ENCODE measurements at regions not wholly inside any gene's neighbourhood (a gene's known extent, or its start where the extent isn't known, plus 50 kb on each side); places are given as distances from the start of the nearest gene placed in this dataset.
"Not testable (repeated sequence)": the region's sequence is repeated elsewhere in the genome, so short reads cannot be mapped to it uniquely, and the experiment has no call there.

DNA sequence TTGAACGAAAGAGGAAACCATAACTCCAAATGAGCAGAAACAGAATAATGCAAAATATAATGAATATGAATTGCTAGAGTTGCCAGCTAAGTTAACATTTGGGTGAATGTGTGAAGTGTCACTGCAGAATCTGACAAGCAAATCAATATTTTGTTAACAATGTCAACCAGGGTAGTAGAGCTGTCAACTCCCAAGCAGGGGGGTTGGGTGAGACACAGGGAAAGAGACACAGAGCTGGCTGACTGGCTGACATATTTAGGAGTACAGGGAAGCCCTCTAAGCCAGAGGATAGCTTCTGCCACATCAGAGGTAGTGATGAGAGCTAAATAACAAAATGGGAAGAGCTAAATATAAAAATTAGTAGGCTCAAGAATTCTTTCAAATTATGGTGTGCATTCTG is 393.1 kb upstream of the KCND2 start:
- no peaks in the 10 kb centered on the region for H3K36me3 Mint-ChIP-seq (ENCODE audit: low read depth)
- H3K4me3 Mint-ChIP-seq = no peak overlapping the region
- H3K27ac Mint-ChIP-seq = no peak overlapping the region
- peaks cover 12% of the 10 kb centered on the region for H3K9me3 Mint-ChIP-seq (ENCODE audit: low read depth)
- no peaks in the 10 kb centered on the region for H3K27me3 Mint-ChIP-seq
- ATAC-seq (no peak), DNase-seq (no peak)
- intact Hi-C loops (cut with DNase I, micrococcal nuclease) = no loop called here
- ChIA-PET POLR2A (no interaction called here), CTCF (no interaction called here)
- no peaks in the 10 kb centered on the region for H3K4me1 Mint-ChIP-seq

DNA sequence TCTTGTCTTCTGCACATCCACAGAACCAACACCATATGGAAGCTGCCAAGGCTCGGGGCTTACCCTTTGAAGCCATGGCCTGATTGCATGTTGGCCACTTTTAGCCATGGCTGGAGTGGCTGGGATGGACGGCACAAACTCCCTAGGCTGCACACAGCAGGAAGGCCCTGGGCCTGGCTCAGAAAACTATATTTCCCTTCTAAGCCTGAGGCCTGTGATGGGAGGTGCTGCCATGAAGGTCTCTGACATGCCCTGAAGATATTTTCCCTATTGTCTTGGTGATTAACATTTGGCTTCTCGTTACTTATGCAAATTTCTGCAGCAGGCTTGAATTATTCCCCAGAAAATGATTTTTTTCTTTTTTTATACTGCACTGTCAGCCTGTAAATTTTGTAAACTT is 387.0 kb upstream of the KCND2 start:
- H3K4me1 Mint-ChIP-seq = no peaks in the 10 kb centered on the region
- ChIA-PET POLR2A (no interaction called here), CTCF (no interaction called here)
- H3K27ac Mint-ChIP-seq = no peak overlapping the region
- intact Hi-C loops (cut with DNase I, micrococcal nuclease) = no loop called here
- no peaks in the 10 kb centered on the region for H3K27me3 Mint-ChIP-seq
- no peak overlapping the region for H3K4me3 Mint-ChIP-seq
- H3K9me3 Mint-ChIP-seq (ENCODE audit: low read depth) = peaks cover 19% of the 10 kb centered on the region
- DNase-seq (no peak), ATAC-seq (no peak)
- no peaks in the 10 kb centered on the region for H3K36me3 Mint-ChIP-seq (ENCODE audit: low read depth)

DNA sequence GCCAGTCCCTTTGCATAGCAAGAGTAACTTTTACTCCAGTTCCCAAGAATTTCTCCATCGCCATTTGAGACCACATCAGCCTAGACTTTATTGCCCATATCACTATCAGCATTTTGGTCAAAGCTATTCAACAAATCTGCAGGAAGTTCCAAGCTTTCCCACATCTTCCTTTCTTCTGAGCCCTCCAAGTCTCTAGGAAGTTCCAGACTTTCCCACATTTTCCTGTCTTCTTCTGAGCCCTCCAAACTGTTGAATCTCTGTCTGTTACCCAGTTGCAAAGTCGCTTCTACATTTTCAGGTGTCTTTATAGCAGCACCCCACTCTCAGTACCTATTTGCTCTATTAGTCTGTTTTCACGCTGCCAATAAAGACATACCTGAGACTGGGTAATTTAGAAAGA is 386.4 kb upstream of the KCND2 start:
- H3K27me3 Mint-ChIP-seq; H3K4me1 Mint-ChIP-seq; CTCF ChIA-PET; H3K27ac Mint-ChIP-seq; DNase-seq; POLR2A ChIA-PET; H3K36me3 Mint-ChIP-seq (ENCODE audit: low read depth); ATAC-seq; intact Hi-C loops (cut with DNase I, micrococcal nuclease); H3K4me3 Mint-ChIP-seq: not testable (repeated sequence)
- peaks cover 21% of the 10 kb centered on the region for H3K9me3 Mint-ChIP-seq (ENCODE audit: low read depth)

DNA sequence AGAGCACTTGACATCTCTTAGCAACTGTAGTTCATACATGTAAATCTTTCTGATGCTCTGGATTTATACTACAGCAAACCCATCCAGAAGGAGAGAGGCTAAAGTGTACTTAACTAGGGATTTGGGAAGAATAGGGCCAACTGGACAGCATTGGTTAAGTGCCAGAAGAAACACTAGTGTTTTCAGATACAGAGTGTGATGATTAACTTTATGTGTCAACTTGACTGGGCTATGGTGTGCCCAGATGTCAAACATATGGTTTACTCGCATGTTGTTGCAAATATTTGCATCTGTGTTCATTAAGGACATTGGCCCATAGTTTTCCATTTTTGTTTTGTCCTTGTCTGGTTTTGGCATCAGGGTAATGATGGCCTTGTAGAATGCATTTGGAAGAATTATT is 384.7 kb upstream of the KCND2 start:
- POLR2A ChIA-PET = no interaction called here
- peaks cover 25% of the 10 kb centered on the region for H3K9me3 Mint-ChIP-seq (ENCODE audit: low read depth)
- intact Hi-C loops (cut with DNase I, micrococcal nuclease) = no loop called here

GRCh38 chr7:119890631-119891030 is 382.3 kb upstream of the KCND2 start:
- no peaks in the 10 kb centered on the region for H3K4me1 Mint-ChIP-seq
- POLR2A ChIA-PET = no interaction called here
- intact Hi-C loops (cut with DNase I, micrococcal nuclease) = no loop called here
- peaks cover 14% of the 10 kb centered on the region for H3K9me3 Mint-ChIP-seq (ENCODE audit: low read depth)
- no peak for ATAC-seq
- no peaks in the 10 kb centered on the region for H3K27me3 Mint-ChIP-seq
- no peaks in the 10 kb centered on the region for H3K36me3 Mint-ChIP-seq (ENCODE audit: low read depth)
- CTCF ChIA-PET = no interaction called here
- no peak for DNase-seq
- no peak overlapping the region for H3K27ac Mint-ChIP-seq
- no peak overlapping the region for H3K4me3 Mint-ChIP-seq

More for the DNA sequence above, 384.7 kb upstream of the KCND2 start:
- DNase-seq (no peak), ATAC-seq (no peak)
- Mint-ChIP-seq H3K36me3 (ENCODE audit: low read depth) (no peaks in the 10 kb centered on the region), H3K4me3 (no peak overlapping the region), H3K27ac (no peak overlapping the region), H3K4me1 (no peaks in the 10 kb centered on the region), H3K27me3 (no peaks in the 10 kb centered on the region)
- CTCF ChIA-PET = no interaction called here

DNA sequence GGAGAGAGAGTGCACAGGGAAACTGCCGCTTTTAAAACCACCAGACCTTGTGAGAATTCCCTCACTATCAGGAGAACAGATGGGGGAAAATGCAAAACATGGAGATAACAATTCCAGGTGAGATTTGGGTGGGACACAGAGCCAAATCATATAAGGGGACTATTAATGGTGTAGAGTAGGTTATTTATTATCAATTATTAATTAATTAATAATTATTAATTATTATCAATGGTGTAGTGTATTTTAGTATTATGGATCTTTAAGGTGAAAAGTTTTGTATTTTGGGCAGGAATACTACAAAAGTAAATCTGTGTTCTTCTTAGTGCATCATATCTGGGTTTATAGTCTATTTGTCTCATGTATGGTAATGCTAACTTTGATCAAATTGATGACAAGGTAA is 377.7 kb upstream of the KCND2 start:
- ATAC-seq (no peak), DNase-seq (no peak)
- intact Hi-C loops (cut with DNase I, micrococcal nuclease) = no loop called here
- POLR2A ChIA-PET = no interaction called here
- CTCF ChIA-PET = no interaction called here
- H3K27ac Mint-ChIP-seq = no peak overlapping the region
- H3K36me3 Mint-ChIP-seq (ENCODE audit: low read depth) = no peaks in the 10 kb centered on the region
- peaks cover 14% of the 10 kb centered on the region for H3K9me3 Mint-ChIP-seq (ENCODE audit: low read depth)
- no peak overlapping the region for H3K4me3 Mint-ChIP-seq
- no peaks in the 10 kb centered on the region for H3K27me3 Mint-ChIP-seq
- no peaks in the 10 kb centered on the region for H3K4me1 Mint-ChIP-seq

- CTCF ChIA-PET = no interaction called here
- Mint-ChIP-seq H3K4me3 (no peak overlapping the region), H3K9me3 (ENCODE audit: low read depth) (peaks cover 10% of the 10 kb centered on the region), H3K36me3 (ENCODE audit: low read depth) (no peaks in the 10 kb centered on the region), H3K27me3 (no peaks in the 10 kb centered on the region), H3K27ac (no peak overlapping the region), H3K4me1 (no peaks in the 10 kb centered on the region)
- ATAC-seq (no peak), DNase-seq (no peak)
- POLR2A ChIA-PET = no interaction called here
- intact Hi-C loops (cut with DNase I, micrococcal nuclease) = no loop called here
Measured at GRCh38 chr7:119896386-119896785, 376.6 kb upstream of the KCND2 start.

DNA sequence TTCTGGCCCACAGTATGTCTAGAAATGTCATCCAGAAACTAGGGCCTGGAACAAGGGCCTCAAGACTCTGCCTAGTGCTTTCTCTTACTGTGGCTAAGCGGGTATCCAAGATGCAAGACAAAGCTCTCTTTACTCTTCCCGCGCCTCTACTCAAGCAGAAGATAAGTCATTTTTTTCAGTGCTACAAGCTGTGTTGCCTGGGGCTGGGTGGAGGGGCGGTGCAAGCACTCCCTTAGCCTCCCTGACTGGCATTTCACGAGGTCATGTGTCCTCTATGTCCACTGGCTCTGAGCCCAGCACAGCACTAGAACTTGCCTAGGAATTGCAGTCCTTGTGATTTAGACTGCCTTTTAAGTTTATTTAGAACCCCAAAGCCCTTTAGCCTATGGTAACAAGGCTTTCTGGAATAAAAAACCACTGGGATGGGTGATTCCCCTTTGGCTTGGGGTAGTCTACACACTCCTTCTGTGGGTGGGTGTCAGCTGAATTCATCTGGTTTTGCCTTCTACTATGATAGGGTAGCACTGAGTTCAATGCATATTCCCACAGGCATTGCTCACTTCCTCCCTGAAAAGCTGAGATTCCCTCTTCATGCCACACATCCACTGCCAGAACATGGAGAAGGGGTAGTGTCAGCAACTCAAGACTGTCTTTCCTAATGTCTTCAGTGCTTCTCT is 371.8 kb upstream of the KCND2 start:
- no peak overlapping the region for H3K27ac Mint-ChIP-seq
- no peak overlapping the region for H3K4me3 Mint-ChIP-seq
- intact Hi-C loops (cut with DNase I, micrococcal nuclease) = no loop called here
- DNase-seq (no peak), ATAC-seq (no peak)
- ChIA-PET POLR2A (no interaction called here), CTCF (no interaction called here)
- H3K9me3 Mint-ChIP-seq (ENCODE audit: low read depth) = peaks cover 7% of the 10 kb centered on the region
- H3K4me1 Mint-ChIP-seq = no peaks in the 10 kb centered on the region
- H3K36me3 Mint-ChIP-seq (ENCODE audit: low read depth) = no peaks in the 10 kb centered on the region
- no peaks in the 10 kb centered on the region for H3K27me3 Mint-ChIP-seq

GRCh38 chr7:119903085-119903484 is 369.9 kb upstream of the KCND2 start:
- Mint-ChIP-seq H3K36me3 (ENCODE audit: low read depth) (no peaks in the 10 kb centered on the region), H3K27me3 (no peaks in the 10 kb centered on the region), H3K9me3 (ENCODE audit: low read depth) (peaks cover 8% of the 10 kb centered on the region), H3K4me1 (no peaks in the 10 kb centered on the region), H3K27ac (no peak overlapping the region), H3K4me3 (no peak overlapping the region)
- ChIA-PET POLR2A (no interaction called here), CTCF (no interaction called here)
- intact Hi-C loops (cut with DNase I, micrococcal nuclease) = no loop called here
- DNase-seq = no peak
- ATAC-seq = no peak

- no peaks in the 10 kb centered on the region for H3K27me3 Mint-ChIP-seq
- intact Hi-C loops (cut with DNase I, micrococcal nuclease) = no loop called here
- H3K9me3 Mint-ChIP-seq (ENCODE audit: low read depth) = peaks cover 14% of the 10 kb centered on the region
- H3K36me3 Mint-ChIP-seq (ENCODE audit: low read depth) = no peaks in the 10 kb centered on the region
- no peak for DNase-seq
- no peak overlapping the region for H3K4me3 Mint-ChIP-seq
- ChIA-PET POLR2A (no interaction called here), CTCF (no interaction called here)
- H3K27ac Mint-ChIP-seq = no peak overlapping the region
- H3K4me1 Mint-ChIP-seq = no peaks in the 10 kb centered on the region
- ATAC-seq = no peak
Measured at GRCh38 chr7:119905495-119905894, 367.5 kb upstream of the KCND2 start.

GRCh38 chr7:119908948-119909347 is 364.0 kb upstream of the KCND2 start:
- no peak overlapping the region for H3K4me3 Mint-ChIP-seq
- ATAC-seq = no peak
- H3K27ac Mint-ChIP-seq = no peak overlapping the region
- no peak for DNase-seq
- no peaks in the 10 kb centered on the region for H3K27me3 Mint-ChIP-seq
- H3K4me1 Mint-ChIP-seq = no peaks in the 10 kb centered on the region
- H3K36me3 Mint-ChIP-seq (ENCODE audit: low read depth) = no peaks in the 10 kb centered on the region
- peaks cover 15% of the 10 kb centered on the region for H3K9me3 Mint-ChIP-seq (ENCODE audit: low read depth)
- POLR2A ChIA-PET = no interaction called here
- intact Hi-C loops (cut with DNase I, micrococcal nuclease) = no loop called here
- CTCF ChIA-PET = no interaction called here

- ATAC-seq; H3K27me3 Mint-ChIP-seq; H3K4me3 Mint-ChIP-seq; DNase-seq; H3K4me1 Mint-ChIP-seq; H3K27ac Mint-ChIP-seq; intact Hi-C loops (cut with DNase I, micrococcal nuclease); H3K36me3 Mint-ChIP-seq (ENCODE audit: low read depth); POLR2A ChIA-PET; CTCF ChIA-PET: not testable (repeated sequence)
- H3K9me3 Mint-ChIP-seq (ENCODE audit: low read depth) = peaks cover 20% of the 10 kb centered on the region
Measured at GRCh38 chr7:119914119-119914518, 358.9 kb upstream of the KCND2 start.

DNA sequence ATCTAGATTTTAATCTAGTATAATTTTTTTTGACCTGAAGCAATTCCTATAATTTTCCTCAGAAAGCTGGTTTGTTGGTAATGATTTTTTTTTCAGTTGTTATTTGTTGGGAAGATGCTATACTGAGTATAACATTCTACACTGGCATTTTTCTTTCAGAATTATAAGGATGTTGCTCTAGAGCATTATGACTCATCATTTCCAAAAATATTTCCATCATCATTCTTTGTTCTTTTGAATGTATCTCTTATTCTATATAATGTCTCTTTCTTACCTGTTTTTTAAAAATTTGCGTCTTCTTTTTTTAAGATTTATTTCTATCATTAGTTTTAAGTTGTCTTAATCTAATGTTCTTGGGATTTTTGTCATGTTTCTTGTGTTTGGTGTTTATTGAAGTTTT is 356.5 kb upstream of the KCND2 start:
- ATAC-seq = no peak
- no peaks in the 10 kb centered on the region for H3K4me1 Mint-ChIP-seq
- POLR2A ChIA-PET = no interaction called here
- H3K27ac Mint-ChIP-seq = no peak overlapping the region
- no peak for DNase-seq
- no peak overlapping the region for H3K4me3 Mint-ChIP-seq
- H3K9me3 Mint-ChIP-seq (ENCODE audit: low read depth) = peaks cover 25% of the 10 kb centered on the region
- no peaks in the 10 kb centered on the region for H3K36me3 Mint-ChIP-seq (ENCODE audit: low read depth)
- intact Hi-C loops (cut with DNase I, micrococcal nuclease) = no loop called here
- CTCF ChIA-PET = no interaction called here
- H3K27me3 Mint-ChIP-seq = no peaks in the 10 kb centered on the region

Data from activated CD4-positive, alpha-beta T cell treated with anti-CD3 and anti-CD28 coated beads for 36 hours (primary cell).